GM12878 (cell line): ENCODE measurements at regions not wholly inside any gene's neighbourhood (a gene's known extent, or its start where the extent isn't known, plus 50 kb on each side); places are given as distances from the start of the nearest gene placed in this dataset.

Experiments
- ATAC-seq: fragments of 200-7000 bp; cut with Tn5 transposase; 3 replicates; pipeline ENCODE4 v1.9.1; 2020; ENCODE audit warnings: mild to moderate bottlenecking, moderate library complexity
- BruUV-seq: library from RNA; stranded (reverse); fragments of 400-500 nt; replicated peaks from 2 replicates; lab custom pipeline; 2021; lab: Mats Ljungman, UMichigan
- CTCF ChIA-PET: fragments of 300-600 bp; sonication (Branson Sonifier 250); formaldehyde crosslinking; extraction: SDS; loops from one replicate; lab custom pipeline; 2021; ENCODE audit warnings: inconsistent platforms; lab: Yijun Ruan, JAX
- POLR2A ChIA-PET: fragments of 350-600 bp; formaldehyde crosslinking; extraction: SDS; loops from one replicate; lab custom pipeline; 2021; ENCODE audit warnings: inconsistent platforms; lab: Charles Lee
- RAD21 ChIA-PET: fragments of 300-600 bp; sonication (Branson Sonifier 250); formaldehyde crosslinking; loops from one replicate; lab custom pipeline; 2023; ENCODE audit warnings: antibody characterized with exemption; ENCODE audit not compliant: unreplicated experiment; lab: Charles Lee
- SMC1A ChIA-PET: fragments of 300-600 bp; sonication (Branson Sonifier 250); formaldehyde crosslinking; loops from one replicate; lab custom pipeline; 2023; ENCODE audit not compliant: unreplicated experiment, uncharacterized antibody; lab: Charles Lee
- DNase-seq: peaks from one replicate; pipeline ENCODE4 v3.0.0-alpha.2; 2011; ENCODE audit warnings: low read depth, low spot score
- FAIRE-seq: peaks from 3 replicates; lab custom pipeline; 2011; peaks lifted over from hg19 to GRCh38; lab: Jason Lieb, UNC
- H2AFZ ChIP-seq: 2 replicates; pipeline ENCODE4 v1.6.0; 2011; ENCODE audit warnings: low read depth, low read length, control low read depth; ENCODE audit not compliant: control insufficient read depth
- H3K27ac ChIP-seq: 2 replicates; pipeline ENCODE4 v1.5.1; 2011; ENCODE audit warnings: control low read depth; ENCODE audit not compliant: control insufficient read depth, insufficient read depth
- H3K27me3 ChIP-seq, 2 experiments: replicated peaks in 1 of 2; 2 replicates each; pipeline versions ENCODE4 v1.6.0 to v1.6.1; 2011; ENCODE audit warnings: low read length in 1 of 2; ENCODE audit not compliant: control insufficient read depth in 2 of 2, insufficient read depth in 2 of 2
- H3K36me3 ChIP-seq, 2 experiments: 2 replicates each; pipeline ENCODE4 v1.5.1; 2011; ENCODE audit warnings: low read length in 1 of 2; ENCODE audit not compliant: control insufficient read depth in 2 of 2, insufficient read depth in 2 of 2
- H3K4me1 ChIP-seq: 2 replicates; pipeline ENCODE4 v1.6.1; 2011; ENCODE audit warnings: mild to moderate bottlenecking, low read length, moderate library complexity, mixed read lengths; ENCODE audit not compliant: control insufficient read depth, insufficient read depth
- H3K4me2 ChIP-seq: 2 replicates; pipeline ENCODE4 v1.6.0; 2011; ENCODE audit warnings: control low read depth; ENCODE audit not compliant: control insufficient read depth, insufficient read depth
- H3K4me3 ChIP-seq: fragments of 200-600 bp; sonication (generic); 2 replicates; pipeline ENCODE4 v1.5.1; 2016
- H3K79me2 ChIP-seq: 2 replicates; pipeline ENCODE4 v1.6.0; 2011; ENCODE audit warnings: low read length; ENCODE audit not compliant: control insufficient read depth, insufficient read depth
- H3K9ac ChIP-seq: 2 replicates; pipeline ENCODE4 v1.8.0; 2011; ENCODE audit warnings: low read length, control low read depth, mixed read lengths; ENCODE audit not compliant: control insufficient read depth, insufficient read depth
- H3K9me3 ChIP-seq: replicated peaks from 3 replicates; pipeline ENCODE4 v1.5.1; 2011; ENCODE audit warnings: mild to moderate bottlenecking, low read length; ENCODE audit not compliant: control insufficient read depth, insufficient read depth
- H4K20me1 ChIP-seq: 2 replicates; pipeline ENCODE4 v1.6.0; 2011; ENCODE audit not compliant: control insufficient read depth, insufficient read depth
- CREM ChIP-seq: IDR thresholded peaks from 2 replicates; pipeline ENCODE4 v1.6.1; 2014; ENCODE audit warnings: antibody characterized with exemption, low read depth
- ELK1 ChIP-seq: IDR thresholded peaks from 2 replicates; pipeline ENCODE4 v1.6.1; 2012; ENCODE audit warnings: low read depth, low read length, improper control_type of control experiment
- HDGF ChIP-seq: fragments of 450-650 bp; IDR thresholded peaks from 2 replicates; pipeline ENCODE4 v1.6.1; 2016; ENCODE audit warnings: antibody characterized with exemption
- KAT2A ChIP-seq: conservative IDR thresholded peaks from 2 replicates; pipeline ENCODE4 v1.6.1; 2011; ENCODE audit warnings: low read depth, low read length; ENCODE audit not compliant: control insufficient read depth
- RFX5 ChIP-seq: IDR thresholded peaks from 2 replicates; pipeline ENCODE4 v1.6.1; 2011; ENCODE audit warnings: low read depth, low read length, improper control_type of control experiment
- SKIL ChIP-seq: fragments of 450-650 bp; IDR thresholded peaks from 2 replicates; pipeline ENCODE4 v1.6.1; 2017; ENCODE audit warnings: mild to moderate bottlenecking, low read depth, inconsistent platforms; ENCODE audit not compliant: poor library complexity, severe bottlenecking
- ZBTB40 ChIP-seq: fragments of 450-650 bp; IDR thresholded peaks from 2 replicates; pipeline ENCODE4 v1.6.1; 2016; ENCODE audit warnings: mild to moderate bottlenecking, moderate library complexity, borderline replicate concordance
- ZNF24 ChIP-seq: fragments of 450-650 bp; IDR thresholded peaks from 2 replicates; pipeline ENCODE4 v1.6.1; 2017; ENCODE audit warnings: antibody characterized with exemption, mild to moderate bottlenecking
- ZNF687 ChIP-seq: fragments of 450-650 bp; IDR thresholded peaks from 2 replicates; pipeline ENCODE4 v1.6.1; 2017; ENCODE audit warnings: mild to moderate bottlenecking, moderate library complexity
- ZSCAN29 ChIP-seq: fragments of 450-650 bp; IDR thresholded peaks from 2 replicates; pipeline ENCODE4 v1.6.1; 2017; ENCODE audit warnings: mild to moderate bottlenecking, moderate library complexity
- WGBS: methylation state at CpG from one replicate; pipeline ENCODE4 v1.1.6; 2016; ENCODE audit warnings: low lambda C conversion rate; ENCODE audit not compliant: insufficient replicate concordance, insufficient coverage; ENCODE audit errors: missing lambda C conversion rate; 5-methylcytosine and 5-hydroxymethylcytosine counted together
- in situ Hi-C: fragments of 300-500 bp; cut with MboI; formaldehyde crosslinking; loops from 9 replicates; pipeline ENCODE4 v1.14.3; 2018; ENCODE audit warnings: mixed read lengths
- intact Hi-C: fragments of 100-400 bp; cut with micrococcal nuclease; formaldehyde crosslinking; loops from one replicate; pipeline ENCODE4 v1.14.2; 2022; ENCODE audit not compliant: unreplicated experiment

- Histone ChIP-seq H3K27ac (no peak overlapping the region), H3K79me2 (no peaks in the 10 kb centered on the region), H3K4me2 (no peak overlapping the region), H3K9me3 (no peaks in the 10 kb centered on the region), H4K20me1 (no peaks in the 10 kb centered on the region), H3K27me3 (no peaks in the 10 kb centered on the region), H3K36me3 (no peaks in the 10 kb centered on the region), H2AFZ (no peak overlapping the region), H3K4me1 (no peaks in the 10 kb centered on the region), H3K4me3 (no peak overlapping the region), H3K9ac (no peak overlapping the region)
- in situ Hi-C loops: no loop called here
- no peak for DNase-seq
- intact Hi-C loops: no loop called here
- ChIA-PET RAD21 (no interaction called here), SMC1A (no interaction called here), CTCF (no interaction called here), POLR2A (no interaction called here)
- WGBS: 12% methylated on average over 5 of the region's 5 CpGs
- no peak for FAIRE-seq
- BruUV-seq: no TSS peak
- no peak for ATAC-seq
- TF ChIP-seq ELK1: no peak
- no peak for TF ChIP-seq ZSCAN29
- TF ChIP-seq CREM: no peak
- no peak for TF ChIP-seq RFX5
- TF ChIP-seq ZNF687: no peak
- TF ChIP-seq ZBTB40: no peak
- TF ChIP-seq HDGF: no peak
- TF ChIP-seq ZNF24: no peak
- TF ChIP-seq SKIL: no peak
- no peak for TF ChIP-seq KAT2A
Observed at GRCh38 chr5:23147625-23148024, 294.5 kb upstream of the CDH12 start.
